Activated CD4-positive, alpha-beta T cell treated with anti-CD3 and anti-CD28 coated beads, Interleukin-2, amount 10 ng/mL, durations not matched to agents 24 days and 14 days (primary cell): ENCODE measurements at regions not wholly inside any gene's neighbourhood (a gene's known extent, or its start where the extent isn't known, plus 50 kb on each side); places are given as distances from the start of the nearest gene placed in this dataset.
"Not testable (repeated sequence)": the region's sequence is repeated elsewhere in the genome, so short reads cannot be mapped to it uniquely, and the experiment has no call there.

Experiments
- DNase-seq: peaks from one replicate; pipeline ENCODE4 v3.0.0; 2022
- H3K27ac Mint-ChIP-seq: one replicate; pipeline ENCODE4 v1.8.0; 2022; ENCODE audit warnings: mild to moderate bottlenecking, mixed read lengths
- H3K27me3 Mint-ChIP-seq: one replicate; pipeline ENCODE4 v1.8.0; 2022; ENCODE audit warnings: mixed read lengths
- H3K36me3 Mint-ChIP-seq: one replicate; pipeline ENCODE4 v1.8.0; 2022; ENCODE audit warnings: low read depth, mild to moderate bottlenecking, mixed read lengths
- H3K4me1 Mint-ChIP-seq: one replicate; pipeline ENCODE4 v1.8.0; 2021; ENCODE audit warnings: mixed read lengths
- H3K4me3 Mint-ChIP-seq: one replicate; pipeline ENCODE4 v1.8.0; 2022; ENCODE audit warnings: mild to moderate bottlenecking, moderate library complexity, mixed read lengths
- H3K9me3 Mint-ChIP-seq: one replicate; pipeline ENCODE4 v1.8.0; 2021; ENCODE audit warnings: mixed read lengths
- intact Hi-C: fragments of 100-400 bp; cut with micrococcal nuclease; formaldehyde crosslinking; loops from one replicate; pipeline ENCODE4 v1.15.1; 2023

DNA sequence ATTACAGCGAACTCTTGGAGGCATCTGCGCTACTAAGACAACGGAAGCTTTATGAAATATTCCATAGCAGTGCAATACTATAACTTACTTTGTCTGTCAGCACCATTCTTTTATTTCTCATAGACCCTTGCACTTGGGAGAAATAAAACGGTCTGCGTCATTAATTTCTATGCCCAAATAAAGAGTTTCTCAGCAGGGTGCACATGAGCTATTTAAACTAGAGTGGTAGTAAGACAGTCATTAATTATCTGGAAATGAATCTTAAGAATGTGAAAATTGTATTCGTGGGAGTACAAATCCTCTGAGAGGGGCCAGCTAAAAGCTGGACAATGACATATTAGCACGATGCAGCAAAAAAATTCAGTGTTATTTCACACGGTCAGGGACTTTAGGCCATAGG, 903.4 kb upstream of the FOXG1 start:
- H3K36me3 Mint-ChIP-seq = no peaks in the 10 kb centered on the region
- no peak overlapping the region for H3K27ac Mint-ChIP-seq
- DNase-seq = no peak
- H3K4me3 Mint-ChIP-seq = no peak overlapping the region
- no peaks in the 10 kb centered on the region for H3K27me3 Mint-ChIP-seq
- peaks cover 3% of the 10 kb centered on the region for H3K9me3 Mint-ChIP-seq
- intact Hi-C loops = no loop called here
- H3K4me1 Mint-ChIP-seq = no peaks in the 10 kb centered on the region

DNA sequence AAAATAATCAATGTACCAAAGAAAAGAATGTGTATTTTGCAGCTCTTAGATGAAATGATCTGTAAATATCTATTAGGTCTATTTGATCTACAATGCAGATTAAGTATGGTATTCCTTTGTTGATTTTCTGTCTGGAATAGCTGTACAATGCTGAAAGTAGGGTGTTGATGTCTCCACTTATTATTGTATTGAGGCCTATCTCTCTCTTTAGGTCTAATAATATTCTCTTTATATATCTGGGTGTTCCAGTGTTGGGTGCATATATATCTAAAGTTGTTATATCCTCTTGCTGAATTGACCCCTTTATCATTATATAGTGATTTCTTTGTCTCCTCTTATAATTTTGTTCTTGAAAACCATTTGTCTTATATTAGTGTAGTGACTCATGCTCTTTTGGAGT, 885.5 kb upstream of the FOXG1 start:
- H3K27ac Mint-ChIP-seq = no peak overlapping the region
- H3K9me3 Mint-ChIP-seq = peaks cover 13% of the 10 kb centered on the region
- no peaks in the 10 kb centered on the region for H3K27me3 Mint-ChIP-seq
- H3K4me1 Mint-ChIP-seq = no peaks in the 10 kb centered on the region
- DNase-seq = no peak
- H3K4me3 Mint-ChIP-seq = no peak overlapping the region
- H3K36me3 Mint-ChIP-seq = no peaks in the 10 kb centered on the region
- intact Hi-C loops = no loop called here

DNA sequence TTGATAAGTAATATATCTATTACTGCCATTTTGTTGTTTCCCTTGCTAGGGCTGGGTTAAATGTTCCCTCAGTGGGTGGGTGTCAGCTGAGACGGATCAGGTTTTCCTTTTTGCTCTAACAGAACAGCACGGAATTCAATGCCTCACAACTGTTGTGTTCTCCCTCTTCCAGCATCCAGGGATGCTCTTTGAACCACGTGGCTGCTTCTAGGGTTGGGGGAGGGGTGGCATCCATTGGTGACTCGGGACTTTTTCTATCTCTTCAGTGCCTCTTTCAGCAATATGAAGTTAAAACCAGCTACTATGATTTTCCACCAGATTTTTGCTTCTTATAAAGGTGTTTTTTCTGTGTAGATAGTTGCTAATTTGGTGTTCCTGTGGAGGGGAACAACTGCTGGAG, 884.9 kb upstream of the FOXG1 start:
- H3K4me3 Mint-ChIP-seq = no peak overlapping the region
- H3K27me3 Mint-ChIP-seq = no peaks in the 10 kb centered on the region
- no peaks in the 10 kb centered on the region for H3K36me3 Mint-ChIP-seq

DNA sequence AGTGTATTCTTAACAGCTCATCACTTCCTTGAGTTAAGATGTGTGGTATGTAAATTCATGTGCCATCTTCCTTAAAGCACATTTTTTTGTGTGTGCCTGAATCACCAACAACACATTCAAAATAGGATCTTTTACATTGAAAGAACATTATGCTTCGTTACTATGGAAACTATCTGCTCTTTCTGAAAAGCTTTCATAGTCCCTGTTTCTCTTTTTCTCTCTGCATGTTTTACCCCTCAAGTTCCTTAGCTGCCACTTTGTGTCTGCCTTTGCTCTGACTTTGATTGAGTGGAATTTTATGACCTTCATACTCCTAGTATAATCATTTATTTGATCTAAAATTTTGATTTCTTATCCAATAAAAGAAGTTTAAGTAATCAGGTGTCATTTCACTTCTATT, 880.3 kb upstream of the FOXG1 start:
- no peak for DNase-seq
- Mint-ChIP-seq H3K9me3 (peaks cover 8% of the 10 kb centered on the region), H3K27me3 (no peaks in the 10 kb centered on the region), H3K36me3 (no peaks in the 10 kb centered on the region), H3K4me1 (no peaks in the 10 kb centered on the region), H3K4me3 (no peak overlapping the region), H3K27ac (no peak overlapping the region)
- intact Hi-C loops = no loop called here

More for the DNA sequence above, 884.9 kb upstream of the FOXG1 start:
- H3K9me3 Mint-ChIP-seq = peaks cover 13% of the 10 kb centered on the region
- no peaks in the 10 kb centered on the region for H3K4me1 Mint-ChIP-seq
- no peak for DNase-seq
- H3K27ac Mint-ChIP-seq = no peak overlapping the region
- intact Hi-C loops = no loop called here

DNA sequence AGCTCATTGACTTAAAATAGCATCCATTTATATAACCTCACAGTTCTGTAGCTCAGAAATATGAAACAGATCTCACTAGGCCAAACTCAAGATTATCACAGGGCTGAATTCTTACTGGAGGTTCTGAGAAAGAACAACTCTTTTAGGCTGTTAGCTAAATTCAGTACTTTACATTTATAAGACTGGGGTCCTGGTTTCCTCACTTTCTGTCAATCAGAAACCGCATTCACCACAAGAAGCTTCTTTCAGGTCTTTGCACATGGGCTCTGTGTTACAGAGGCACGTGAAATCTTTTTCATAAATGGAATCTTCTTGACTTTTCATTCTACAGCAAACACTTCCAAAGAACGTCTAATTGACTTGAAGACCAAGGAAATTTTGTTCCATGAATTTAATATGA, 876.3 kb upstream of the FOXG1 start:
- Mint-ChIP-seq H3K9me3 (peaks cover 4% of the 10 kb centered on the region), H3K27me3 (no peaks in the 10 kb centered on the region), H3K36me3 (no peaks in the 10 kb centered on the region), H3K4me3 (no peak overlapping the region), H3K4me1 (no peaks in the 10 kb centered on the region), H3K27ac (no peak overlapping the region)
- no peak for DNase-seq
- intact Hi-C loops = no loop called here

DNA sequence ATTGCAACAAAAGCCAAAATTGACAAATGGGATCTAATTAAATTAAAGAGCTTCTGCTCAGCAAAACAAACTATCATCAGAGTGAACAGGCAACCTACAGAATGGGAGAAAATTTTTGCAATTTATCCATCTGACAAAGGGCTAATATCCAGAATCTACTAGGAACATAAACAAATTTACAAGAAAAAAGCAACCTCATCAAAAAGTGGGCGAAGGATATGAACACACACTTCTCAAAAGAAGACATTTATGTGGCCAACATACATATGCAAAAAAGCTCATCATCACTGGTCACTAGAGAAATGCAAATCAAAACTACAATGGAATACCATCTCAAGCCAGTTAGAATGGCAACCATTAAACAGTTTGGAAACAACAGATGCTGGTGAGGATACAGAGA, 858.1 kb upstream of the FOXG1 start:
- H3K36me3 Mint-ChIP-seq, H3K27me3 Mint-ChIP-seq, DNase-seq, H3K4me1 Mint-ChIP-seq, H3K27ac Mint-ChIP-seq, H3K4me3 Mint-ChIP-seq, intact Hi-C loops: not testable (repeated sequence)
- peaks cover 15% of the 10 kb centered on the region for H3K9me3 Mint-ChIP-seq

DNA sequence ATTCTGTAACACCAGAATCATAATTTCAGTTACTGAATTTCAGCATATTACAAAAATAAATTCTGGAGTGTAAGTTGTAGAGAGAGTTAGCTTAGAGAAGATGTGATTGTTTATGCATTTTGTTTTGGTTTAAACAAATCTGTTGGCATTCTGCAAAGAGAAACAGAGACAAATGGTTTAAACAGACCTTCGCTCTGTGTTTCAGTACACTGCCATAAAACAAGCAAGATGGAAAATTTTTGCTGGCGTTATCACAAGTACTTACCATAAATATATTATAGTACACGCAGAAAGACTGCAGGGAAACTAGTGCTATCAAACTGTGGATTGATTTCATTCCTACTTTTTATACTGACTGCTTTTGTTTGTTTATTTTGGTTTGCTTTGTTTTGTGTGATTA, 850.3 kb upstream of the FOXG1 start:
- Mint-ChIP-seq H3K27me3 (no peaks in the 10 kb centered on the region), H3K27ac (no peak overlapping the region), H3K4me3 (no peak overlapping the region), H3K4me1 (no peaks in the 10 kb centered on the region), H3K9me3 (peaks cover 12% of the 10 kb centered on the region), H3K36me3 (no peaks in the 10 kb centered on the region)
- no peak for DNase-seq
- intact Hi-C loops = no loop called here

DNA sequence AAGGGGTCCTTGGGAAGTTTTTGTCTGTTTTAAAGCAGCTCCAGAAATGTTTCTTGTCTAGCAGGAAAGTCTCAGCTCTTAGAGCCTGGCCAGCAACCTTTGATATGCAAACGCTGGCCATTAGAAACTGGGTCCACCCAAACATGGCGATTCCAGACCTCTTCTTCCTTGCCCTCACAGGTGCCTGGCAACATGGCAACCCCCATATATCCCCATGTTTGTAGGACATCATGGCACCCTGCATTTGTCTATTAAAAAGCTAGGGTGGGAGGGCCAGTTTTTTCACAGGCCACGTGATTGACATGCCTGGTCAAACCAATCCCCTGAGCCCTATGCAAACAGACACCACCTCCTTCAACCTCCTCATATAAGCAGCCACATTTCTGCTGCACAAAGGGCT, 848.7 kb upstream of the FOXG1 start:
- Mint-ChIP-seq H3K27me3 (no peaks in the 10 kb centered on the region), H3K4me1 (no peaks in the 10 kb centered on the region), H3K36me3 (no peaks in the 10 kb centered on the region), H3K4me3 (no peak overlapping the region), H3K27ac (no peak overlapping the region), H3K9me3 (peaks cover 9% of the 10 kb centered on the region)
- intact Hi-C loops = no loop called here
- no peak for DNase-seq

DNA sequence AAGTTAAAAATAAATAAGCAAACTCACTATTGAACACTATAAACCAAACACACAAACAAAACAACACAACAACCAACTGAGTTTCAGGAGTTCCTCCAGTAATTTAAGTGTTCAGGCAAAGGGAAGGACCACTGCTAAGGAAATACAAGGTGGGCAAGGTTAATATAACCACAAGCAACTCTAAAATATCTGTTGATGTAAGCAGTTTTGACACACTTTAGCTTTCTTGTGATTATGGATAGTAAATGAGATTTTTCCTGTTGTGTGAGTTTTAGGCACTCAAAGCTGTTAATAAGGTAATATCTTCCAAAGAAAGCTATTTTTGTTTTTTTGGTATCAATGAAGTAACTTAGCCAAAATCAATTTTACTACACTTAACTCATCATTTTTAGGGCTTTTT, 839.1 kb upstream of the FOXG1 start:
- H3K27me3 Mint-ChIP-seq = no peaks in the 10 kb centered on the region
- H3K4me1 Mint-ChIP-seq = no peaks in the 10 kb centered on the region
- intact Hi-C loops = no loop called here
- H3K9me3 Mint-ChIP-seq = peaks cover 8% of the 10 kb centered on the region
- H3K27ac Mint-ChIP-seq = no peak overlapping the region
- no peak for DNase-seq
- no peak overlapping the region for H3K4me3 Mint-ChIP-seq
- no peaks in the 10 kb centered on the region for H3K36me3 Mint-ChIP-seq

DNA sequence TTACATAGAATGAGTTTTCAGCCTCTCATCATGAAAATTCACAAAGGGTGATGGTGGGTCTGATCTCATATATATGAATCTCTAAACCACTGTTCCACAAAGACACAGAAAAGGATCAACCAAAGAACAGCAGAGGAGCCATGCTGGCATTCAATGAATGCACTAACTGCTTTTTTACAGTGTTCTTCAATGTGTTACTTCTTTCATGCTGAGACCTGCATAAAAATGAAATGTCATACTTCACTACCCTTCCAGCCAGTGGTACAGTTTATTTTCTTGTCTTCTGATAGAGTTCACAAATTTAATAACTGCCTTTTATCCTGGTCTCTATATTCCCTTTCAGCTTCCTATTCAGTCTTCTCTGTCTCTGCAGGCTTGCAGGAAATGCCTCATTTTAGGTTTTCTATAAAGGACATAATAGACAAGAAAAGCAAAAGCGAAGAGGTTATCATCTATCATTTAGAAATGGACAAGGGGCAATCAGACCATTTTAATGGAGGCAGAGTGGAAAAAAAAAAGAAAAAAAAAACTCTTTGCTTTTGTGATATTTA, 836.7 kb upstream of the FOXG1 start:
- intact Hi-C loops = no loop called here
- H3K27me3 Mint-ChIP-seq = no peaks in the 10 kb centered on the region
- no peaks in the 10 kb centered on the region for H3K4me1 Mint-ChIP-seq
- H3K4me3 Mint-ChIP-seq = no peak overlapping the region
- peaks cover 7% of the 10 kb centered on the region for H3K9me3 Mint-ChIP-seq
- no peak for DNase-seq
- H3K36me3 Mint-ChIP-seq = no peaks in the 10 kb centered on the region
- H3K27ac Mint-ChIP-seq = no peak overlapping the region

DNA sequence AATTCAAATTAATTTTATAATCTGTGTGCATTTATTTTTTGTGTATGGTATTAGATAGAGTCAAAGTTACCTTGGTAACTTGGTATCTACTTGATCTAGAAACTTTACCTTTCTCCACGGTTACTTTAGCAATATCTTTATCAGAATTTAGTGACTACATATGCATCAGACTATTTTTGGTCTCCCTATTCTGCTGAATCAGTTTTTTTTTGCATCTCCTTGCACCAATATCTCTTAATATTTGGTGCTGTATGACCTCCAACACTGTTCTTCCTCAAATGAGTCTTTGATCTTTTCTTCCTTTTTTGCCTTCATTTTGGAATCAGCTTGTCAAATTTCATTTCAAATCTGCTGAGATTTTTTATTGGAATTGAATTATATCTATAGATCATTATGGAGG, 828.2 kb upstream of the FOXG1 start:
- DNase-seq = no peak
- Mint-ChIP-seq H3K36me3 (no peaks in the 10 kb centered on the region), H3K27ac (no peak overlapping the region), H3K4me3 (no peak overlapping the region), H3K9me3 (peaks cover 21% of the 10 kb centered on the region), H3K27me3 (no peaks in the 10 kb centered on the region), H3K4me1 (no peaks in the 10 kb centered on the region)
- intact Hi-C loops = no loop called here

DNA sequence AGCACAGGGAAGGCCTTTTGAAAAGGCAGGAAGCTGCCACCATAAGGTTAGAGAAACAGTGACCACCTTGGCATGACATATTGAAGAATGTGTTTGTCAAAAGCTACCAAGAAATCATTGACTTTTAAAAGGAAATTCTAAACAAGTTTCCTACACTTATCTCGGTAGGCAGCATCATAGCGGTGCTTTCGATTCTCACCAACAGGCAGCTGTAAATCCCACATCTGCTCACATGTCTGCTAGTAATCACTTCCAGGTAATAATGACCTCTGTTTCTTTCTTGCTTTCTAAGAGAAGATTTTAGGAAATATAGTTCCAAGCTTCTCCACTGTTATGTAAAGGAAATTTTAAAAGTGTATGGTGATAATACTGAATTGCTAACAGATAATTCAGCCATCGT, 821.1 kb upstream of the FOXG1 start:
- H3K4me3 Mint-ChIP-seq = no peak overlapping the region
- peaks cover 8% of the 10 kb centered on the region for H3K9me3 Mint-ChIP-seq
- no peaks in the 10 kb centered on the region for H3K4me1 Mint-ChIP-seq
- no peaks in the 10 kb centered on the region for H3K27me3 Mint-ChIP-seq
- intact Hi-C loops = no loop called here
- DNase-seq = no peak
- no peaks in the 10 kb centered on the region for H3K36me3 Mint-ChIP-seq
- no peak overlapping the region for H3K27ac Mint-ChIP-seq

DNA sequence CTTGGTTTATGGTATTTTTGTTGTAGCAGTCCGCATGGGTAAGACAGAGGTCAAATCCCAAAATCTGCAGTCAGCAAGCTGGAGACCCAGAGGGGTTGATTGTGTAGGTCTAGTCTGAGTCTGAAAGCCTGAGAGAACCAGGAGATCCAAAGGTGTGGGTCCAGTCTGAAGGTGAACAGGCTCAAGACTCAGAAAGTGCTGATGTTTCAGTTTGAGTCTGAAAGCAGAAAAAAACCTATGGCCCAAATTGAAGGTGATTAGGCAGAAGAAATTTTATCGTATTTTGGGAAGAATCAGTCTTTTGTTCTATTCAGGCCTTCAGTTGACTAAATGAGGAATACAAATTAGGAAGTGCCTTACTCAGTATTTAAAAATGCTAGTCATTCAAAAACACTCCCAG, 807.8 kb upstream of the FOXG1 start:
- no peak overlapping the region for H3K27ac Mint-ChIP-seq
- no peak for DNase-seq
- no peaks in the 10 kb centered on the region for H3K27me3 Mint-ChIP-seq
- peaks cover 12% of the 10 kb centered on the region for H3K9me3 Mint-ChIP-seq
- intact Hi-C loops = no loop called here
- no peak overlapping the region for H3K4me3 Mint-ChIP-seq
- no peaks in the 10 kb centered on the region for H3K4me1 Mint-ChIP-seq
- H3K36me3 Mint-ChIP-seq = no peaks in the 10 kb centered on the region

DNA sequence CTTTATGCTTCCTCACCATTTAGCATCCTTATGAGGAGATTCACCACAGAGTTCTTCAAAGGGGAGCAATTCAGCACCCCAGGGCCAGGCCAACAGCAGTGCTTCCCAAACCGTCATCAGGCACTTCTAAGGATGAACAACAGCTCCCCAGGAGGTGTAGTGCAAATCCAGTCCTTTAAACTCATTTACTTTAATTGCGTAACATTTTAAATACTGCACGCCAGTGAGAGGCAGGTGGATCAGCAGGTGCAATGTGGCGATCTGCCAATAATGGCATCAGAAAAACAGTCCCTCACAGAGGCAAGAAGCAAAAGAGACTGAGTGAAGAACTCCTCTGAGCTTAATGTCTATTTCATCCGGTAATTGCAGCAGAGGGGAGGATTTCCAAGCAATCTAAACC, 770.9 kb upstream of the FOXG1 start:
- Mint-ChIP-seq H3K4me1 (no peaks in the 10 kb centered on the region), H3K4me3 (no peak overlapping the region), H3K27ac (no peak overlapping the region), H3K36me3 (no peaks in the 10 kb centered on the region), H3K9me3 (peaks cover 3% of the 10 kb centered on the region), H3K27me3 (no peaks in the 10 kb centered on the region)
- DNase-seq = no peak
- intact Hi-C loops = no loop called here

DNA sequence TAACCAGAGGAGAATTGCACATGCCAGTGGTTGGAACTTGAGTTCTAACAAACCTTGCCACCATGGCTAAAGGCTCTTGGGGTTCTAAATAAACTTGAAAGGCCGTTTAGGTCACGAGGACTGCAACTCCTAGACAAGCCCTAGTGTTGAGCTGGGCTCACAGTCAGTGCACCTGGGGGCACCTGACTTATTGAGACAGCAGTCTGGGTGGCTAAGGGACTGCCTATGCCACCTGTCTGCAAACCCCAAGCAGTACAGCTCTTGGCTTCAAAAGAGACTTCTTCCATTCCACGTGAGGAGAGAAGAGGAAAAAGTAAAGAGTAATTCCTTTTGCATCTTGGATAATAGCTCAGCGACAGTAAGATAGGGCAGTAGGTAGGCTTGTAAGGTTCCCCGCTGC, 765.6 kb upstream of the FOXG1 start:
- H3K27me3 Mint-ChIP-seq = no peaks in the 10 kb centered on the region
- H3K4me1 Mint-ChIP-seq = no peaks in the 10 kb centered on the region
- no peak for DNase-seq
- no peaks in the 10 kb centered on the region for H3K36me3 Mint-ChIP-seq
- no peak overlapping the region for H3K27ac Mint-ChIP-seq
- peaks cover 5% of the 10 kb centered on the region for H3K9me3 Mint-ChIP-seq
- no peak overlapping the region for H3K4me3 Mint-ChIP-seq
- intact Hi-C loops = no loop called here
